Fibroblast of lung (primary cell): ENCODE measurements at regions not wholly inside any gene's neighbourhood (a gene's known extent, or its start where the extent isn't known, plus 50 kb on each side); places are given as distances from the start of the nearest gene placed in this dataset.
A peak's percentile ranks its signal among the peaks of the same experiment; 100 is the strongest.
"Not testable (repeated sequence)": the region's sequence is repeated elsewhere in the genome, so short reads cannot be mapped to it uniquely, and the experiment has no call there.

ENCODE experiments used
- DNase-seq, 2 donors: peaks; one replicate each; pipeline versions ENCODE4 v3.0.0 to v3.0.0-alpha.2; 2010; ENCODE audit warnings: low read depth in 2 of 2
- H2AFZ ChIP-seq: 2 replicates; pipeline ENCODE4 v1.5.1; 2012; ENCODE audit warnings: low read length, control low read depth, inconsistent platforms
- H3K27ac ChIP-seq: 2 replicates; pipeline ENCODE4 v1.5.1; 2011; ENCODE audit warnings: low read length, control low read depth; ENCODE audit not compliant: insufficient read depth
- H3K27me3 ChIP-seq: 2 replicates; pipeline ENCODE4 v1.5.1; 2011; ENCODE audit warnings: mild to moderate bottlenecking, low read length; ENCODE audit not compliant: control insufficient read depth, insufficient read depth
- H3K36me3 ChIP-seq: 2 replicates; pipeline ENCODE4 v1.5.1; 2011; ENCODE audit warnings: low read length; ENCODE audit not compliant: control insufficient read depth, insufficient read depth
- H3K4me1 ChIP-seq: 2 replicates; pipeline ENCODE4 v1.5.1; 2011; ENCODE audit warnings: low read length; ENCODE audit not compliant: control insufficient read depth, insufficient read depth; ENCODE audit errors: extremely low read depth
- H3K4me2 ChIP-seq: 2 replicates; pipeline ENCODE4 v1.5.1; 2011; ENCODE audit warnings: low read length, control low read depth; ENCODE audit not compliant: insufficient read depth; ENCODE audit errors: extremely low read depth
- H3K4me3 ChIP-seq, 4 experiments: fragments of 200-600 bp in 1 of 4; sonication (generic) in 1 of 4; replicated peaks in 1 of 4; 2 replicates each; pipeline ENCODE4 v1.5.1; 2011 to 2016; ENCODE audit warnings: low read length in 4 of 4, low read depth in 3 of 4, mild to moderate bottlenecking in 3 of 4, control low read depth in 2 of 4, inconsistent platforms in 1 of 4, mixed read lengths in 1 of 4; ENCODE audit not compliant: insufficient read depth in 1 of 4; ENCODE audit errors: control extremely low read depth in 1 of 4
- H3K79me2 ChIP-seq: 2 replicates; pipeline ENCODE4 v1.5.1; 2012; ENCODE audit warnings: mild to moderate bottlenecking, low read length, inconsistent platforms; ENCODE audit not compliant: control insufficient read depth, insufficient read depth
- H3K9ac ChIP-seq: 2 replicates; pipeline ENCODE4 v1.5.1; 2011; ENCODE audit warnings: mild to moderate bottlenecking, low read length, control low read depth; ENCODE audit not compliant: insufficient read depth
- H3K9me3 ChIP-seq: 2 replicates; pipeline ENCODE4 v1.5.1; 2012; ENCODE audit warnings: low read depth, low read length; ENCODE audit not compliant: control insufficient read depth, insufficient read depth
- H4K20me1 ChIP-seq: 2 replicates; pipeline ENCODE4 v1.5.1; 2011; ENCODE audit warnings: low read length; ENCODE audit not compliant: control insufficient read depth, insufficient read depth; ENCODE audit errors: extremely low read depth

DNA sequence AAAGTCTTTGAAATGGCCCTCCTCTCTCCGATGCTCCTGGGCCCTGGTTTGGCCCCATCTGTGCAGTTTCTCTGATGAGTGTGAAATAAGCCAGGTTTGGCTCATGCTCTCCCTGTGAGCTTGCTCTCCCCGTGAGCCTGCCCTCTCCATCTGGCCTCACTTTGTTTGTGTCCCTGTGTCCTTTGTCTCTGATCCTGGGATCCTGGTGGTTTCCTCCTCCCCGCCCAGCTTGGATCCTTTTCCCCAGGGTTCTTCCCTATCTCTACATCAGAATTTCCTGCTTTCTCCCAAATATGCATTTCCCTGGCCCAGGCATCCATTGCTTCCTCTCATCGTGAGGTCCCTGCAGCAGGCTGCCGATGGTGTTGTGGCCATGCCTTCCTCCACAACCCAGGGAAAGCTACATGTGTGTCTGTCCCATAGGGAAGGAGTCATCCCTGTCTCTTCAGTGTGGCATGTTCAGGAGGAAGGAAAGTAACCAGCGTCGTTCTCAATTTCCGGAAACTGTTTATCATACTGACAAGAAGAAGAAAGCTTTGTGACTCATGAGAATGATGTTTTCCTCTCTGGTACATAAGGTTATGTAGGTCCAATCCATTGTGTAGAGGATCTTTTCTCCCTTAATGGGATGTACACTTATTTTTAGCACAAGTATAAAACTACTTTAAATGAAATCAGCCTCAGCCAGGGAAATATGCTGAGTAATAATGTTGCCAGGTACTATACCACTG is 956.6 kb downstream of the SPATA31A6 start:
- not testable (repeated sequence) for H3K9me3 ChIP-seq, H3K4me1 ChIP-seq, H3K27me3 ChIP-seq, H2AFZ ChIP-seq, H3K27ac ChIP-seq, H3K4me3 ChIP-seq, H3K36me3 ChIP-seq, H3K9ac ChIP-seq, H3K4me2 ChIP-seq, H4K20me1 ChIP-seq, H3K79me2 ChIP-seq
- DNase-seq = peak in 1 of 2 donors; percentile 34
